Suprapubic skin (tissue), 3 donors: ENCODE measurements at regions not wholly inside any gene's neighbourhood (a gene's known extent, or its start where the extent isn't known, plus 50 kb on each side); places are given as distances from the start of the nearest gene placed in this dataset.

Experiments
- EP300 ChIP-seq: sonication (generic); formaldehyde crosslinking; IDR thresholded peaks from one replicate; pipeline ENCODE4 v1.6.1; 2017; ENCODE audit warnings: antibody characterized with exemption
- TF ChIP-seq, protein P1 (sequence below), 2 donors: fragments of 200-600 bp in 1 of 2; fragments of 450-650 bp in 1 of 2; sonication (generic) in 1 of 2; IDR thresholded peaks; one replicate each; pipeline ENCODE4 v1.5.1; 2016 to 2019; ENCODE audit warnings: antibody characterized with exemption in 2 of 2, mild to moderate bottlenecking in 1 of 2, moderate library complexity in 1 of 2

- TF ChIP-seq, protein P1, sequence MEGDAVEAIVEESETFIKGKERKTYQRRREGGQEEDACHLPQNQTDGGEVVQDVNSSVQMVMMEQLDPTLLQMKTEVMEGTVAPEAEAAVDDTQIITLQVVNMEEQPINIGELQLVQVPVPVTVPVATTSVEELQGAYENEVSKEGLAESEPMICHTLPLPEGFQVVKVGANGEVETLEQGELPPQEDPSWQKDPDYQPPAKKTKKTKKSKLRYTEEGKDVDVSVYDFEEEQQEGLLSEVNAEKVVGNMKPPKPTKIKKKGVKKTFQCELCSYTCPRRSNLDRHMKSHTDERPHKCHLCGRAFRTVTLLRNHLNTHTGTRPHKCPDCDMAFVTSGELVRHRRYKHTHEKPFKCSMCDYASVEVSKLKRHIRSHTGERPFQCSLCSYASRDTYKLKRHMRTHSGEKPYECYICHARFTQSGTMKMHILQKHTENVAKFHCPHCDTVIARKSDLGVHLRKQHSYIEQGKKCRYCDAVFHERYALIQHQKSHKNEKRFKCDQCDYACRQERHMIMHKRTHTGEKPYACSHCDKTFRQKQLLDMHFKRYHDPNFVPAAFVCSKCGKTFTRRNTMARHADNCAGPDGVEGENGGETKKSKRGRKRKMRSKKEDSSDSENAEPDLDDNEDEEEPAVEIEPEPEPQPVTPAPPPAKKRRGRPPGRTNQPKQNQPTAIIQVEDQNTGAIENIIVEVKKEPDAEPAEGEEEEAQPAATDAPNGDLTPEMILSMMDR (IDR thresholded peaks at IDR 0.05): no peak
- no peak for TF ChIP-seq EP300
These were observed 55.2 kb upstream of the UBASH3B start for GRCh38 chr11:122600290-122600689.
